ENCODE measurements at regions not wholly inside any gene's neighbourhood (a gene's known extent, or its start where the extent isn't known, plus 50 kb on each side); places are given as distances from the start of the nearest gene placed in this dataset.

- no peak for TF ChIP-seq CTCF (conservative IDR thresholded peaks at IDR 0.05; ENCODE audit: low read length)
- no peak for TF ChIP-seq EZH2phosphoT487 (IDR thresholded peaks at IDR 0.05; ENCODE audit: borderline replicate concordance, low read depth, low read length)
Observed at GRCh38 chr21:15260604-15261003, 195.8 kb upstream of the NRIP1 start.

Data from OCI-LY7 (cell line).